ENCODE measurements at regions not wholly inside any gene's neighbourhood (a gene's known extent, or its start where the extent isn't known, plus 50 kb on each side); places are given as distances from the start of the nearest gene placed in this dataset.

DNA sequence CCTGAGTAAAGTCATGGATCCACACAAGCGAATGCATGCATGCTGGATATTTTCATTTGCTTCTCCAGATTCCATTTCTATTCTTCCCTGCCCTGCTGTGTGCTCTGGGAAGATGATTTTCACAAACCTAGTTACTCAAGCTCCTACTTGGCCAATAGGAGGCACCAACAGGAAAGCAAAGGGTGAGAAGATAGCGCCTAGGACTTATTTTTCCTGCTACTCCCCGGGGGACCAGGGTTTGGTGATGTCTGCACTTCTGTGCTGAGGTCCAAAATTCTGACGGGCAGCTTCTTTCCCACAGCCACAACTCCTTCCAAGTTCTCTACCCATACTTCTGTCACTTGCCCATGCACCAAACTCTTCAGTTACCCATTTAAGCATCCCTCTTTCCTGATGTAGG lies 509.3 kb upstream of the TENM4 start:
- TF ChIP-seq HOXA3 (CRISPR knock-in tag; IDR thresholded peaks at IDR 0.05) = no peak
- TF ChIP-seq ZNF768 (CRISPR knock-in tag; IDR thresholded peaks at IDR 0.05) = no peak
- TF ChIP-seq ZSCAN31 (CRISPR knock-in tag; IDR thresholded peaks at IDR 0.05; ENCODE audit: low read depth) = no peak
- TF ChIP-seq ZNF510 (CRISPR knock-in tag; IDR thresholded peaks at IDR 0.05; ENCODE audit: low read depth) = no peak
- TF ChIP-seq KLF12 (CRISPR knock-in tag; IDR thresholded peaks at IDR 0.05; ENCODE audit: borderline replicate concordance) = no peak
- no peak for TF ChIP-seq NFATC3 (CRISPR knock-in tag; IDR thresholded peaks at IDR 0.05)
- Histone ChIP-seq H3K9ac (ENCODE audit: insufficient read depth, low read depth, low read length) (no peak overlapping the region), H3K27ac (ENCODE audit: extremely low read length, insufficient read depth, low read length) (no peak overlapping the region), H3K4me3 (replicated peaks in 1 of 3; ENCODE audit: insufficient read depth in 1 of 3, low read depth in 2 of 3, low read length in 3 of 3) (no peak overlapping the region), H2AFZ (ENCODE audit: low read length) (no peak overlapping the region), H3K27me3 (ENCODE audit: control insufficient read depth in 1 of 2, insufficient read depth in 2 of 2, low read length in 2 of 2) (no peaks in the 10 kb centered on the region), H3K36me3 (replicated peaks in 1 of 2; ENCODE audit: control insufficient read depth in 1 of 2, insufficient read depth in 2 of 2, low read length in 2 of 2) (no peaks in the 10 kb centered on the region), H4K20me1 (ENCODE audit: insufficient read depth, low read length) (no peaks in the 10 kb centered on the region), H3K4me2 (ENCODE audit: low read depth, low read length) (no peak overlapping the region), H3K9me3 (ENCODE audit: low read length) (no peaks in the 10 kb centered on the region), H3K79me2 (ENCODE audit: insufficient read depth, low read length) (no peaks in the 10 kb centered on the region), H3K4me1 (ENCODE audit: insufficient read depth, low read length) (no peaks in the 10 kb centered on the region)
- ChIA-PET POLR2A (no interaction called here), CTCF (ENCODE audit: low intra/inter-chr PET ratio, low total read pairs) (no interaction called here)
- in situ Hi-C loops (cut with HindIII; ENCODE audit: extremely low pct_ligation_motif_present, low pct_unique_long_range_greater_than_20kb) (no loop called here), intact Hi-C loops (cut with micrococcal nuclease; ENCODE audit: unreplicated experiment) (no loop called here)
- FAIRE-seq (no peak), DNase-seq (ENCODE audit: low spot score) (no peak), ATAC-seq (no peak)
- WGBS (ENCODE audit: low lambda C conversion rate) = 7% methylated on average over 4 of the region's 4 CpGs
- no TSS peak for BruUV-seq (replicated peaks)

DNA sequence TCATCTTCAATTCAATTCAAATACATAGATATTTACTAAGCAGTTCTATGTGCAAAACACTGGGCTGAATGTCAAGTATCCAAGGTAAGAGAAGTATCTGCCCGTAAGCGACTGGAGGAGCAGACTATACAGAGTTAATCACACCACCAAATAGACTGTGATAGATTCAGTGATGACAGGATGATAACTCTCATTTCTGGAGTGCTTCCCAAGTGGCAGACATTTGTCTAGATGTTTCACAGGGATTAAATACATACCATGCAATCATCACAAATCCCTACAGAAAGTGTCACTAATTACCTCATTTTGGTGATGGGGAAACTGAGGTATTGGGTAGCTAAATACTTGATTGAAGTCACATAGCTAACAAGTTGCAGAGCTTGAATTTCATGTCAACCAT lies 508.7 kb upstream of the TENM4 start:
- Histone ChIP-seq H3K27me3 (ENCODE audit: control insufficient read depth in 1 of 2, insufficient read depth in 2 of 2, low read length in 2 of 2) (no peaks in the 10 kb centered on the region), H3K36me3 (replicated peaks in 1 of 2; ENCODE audit: control insufficient read depth in 1 of 2, insufficient read depth in 2 of 2, low read length in 2 of 2) (no peaks in the 10 kb centered on the region), H3K79me2 (ENCODE audit: insufficient read depth, low read length) (no peaks in the 10 kb centered on the region), H3K4me2 (ENCODE audit: low read depth, low read length) (no peak overlapping the region), H4K20me1 (ENCODE audit: insufficient read depth, low read length) (no peaks in the 10 kb centered on the region), H3K27ac (ENCODE audit: extremely low read length, insufficient read depth, low read length) (no peak overlapping the region), H3K4me3 (replicated peaks in 1 of 3; ENCODE audit: insufficient read depth in 1 of 3, low read depth in 2 of 3, low read length in 3 of 3) (no peak overlapping the region), H3K9ac (ENCODE audit: insufficient read depth, low read depth, low read length) (no peak overlapping the region), H2AFZ (ENCODE audit: low read length) (no peak overlapping the region), H3K9me3 (ENCODE audit: low read length) (no peaks in the 10 kb centered on the region), H3K4me1 (ENCODE audit: insufficient read depth, low read length) (no peaks in the 10 kb centered on the region)
- WGBS (ENCODE audit: low lambda C conversion rate) = 0% methylated on average over 2 of the region's 2 CpGs
- FAIRE-seq (no peak), DNase-seq (ENCODE audit: low spot score) (no peak), ATAC-seq (no peak)
- in situ Hi-C loops (cut with HindIII; ENCODE audit: extremely low pct_ligation_motif_present, low pct_unique_long_range_greater_than_20kb) (no loop called here), intact Hi-C loops (cut with micrococcal nuclease; ENCODE audit: unreplicated experiment) (no loop called here)
- ChIA-PET POLR2A (no interaction called here), CTCF (ENCODE audit: low intra/inter-chr PET ratio, low total read pairs) (no interaction called here)
- TF ChIP-seq ZNF101 (CRISPR knock-in tag; IDR thresholded peaks at IDR 0.05; ENCODE audit: borderline replicate concordance, low read depth) (no peak), NFIC (IDR thresholded peaks at IDR 0.05; ENCODE audit: low read length) (no peak), ZMAT3 (CRISPR knock-in tag; conservative IDR thresholded peaks at IDR 0.05) (no peak), ZNF790 (CRISPR knock-in tag; IDR thresholded peaks at IDR 0.05; ENCODE audit: borderline replicate concordance) (no peak), NBN (conservative IDR thresholded peaks at IDR 0.05) (no peak), STAT5B (CRISPR knock-in tag; IDR thresholded peaks at IDR 0.05) (no peak), ZFP90 (CRISPR knock-in tag; IDR thresholded peaks at IDR 0.05; ENCODE audit: borderline replicate concordance) (no peak), SIX1 (CRISPR knock-in tag; IDR thresholded peaks at IDR 0.05; ENCODE audit: borderline replicate concordance) (no peak), SRSF1 (optimal IDR thresholded peaks at IDR 0.05; ENCODE audit: low read depth, low read length) (no peak)
- TF ChIP-seq, protein P1, sequence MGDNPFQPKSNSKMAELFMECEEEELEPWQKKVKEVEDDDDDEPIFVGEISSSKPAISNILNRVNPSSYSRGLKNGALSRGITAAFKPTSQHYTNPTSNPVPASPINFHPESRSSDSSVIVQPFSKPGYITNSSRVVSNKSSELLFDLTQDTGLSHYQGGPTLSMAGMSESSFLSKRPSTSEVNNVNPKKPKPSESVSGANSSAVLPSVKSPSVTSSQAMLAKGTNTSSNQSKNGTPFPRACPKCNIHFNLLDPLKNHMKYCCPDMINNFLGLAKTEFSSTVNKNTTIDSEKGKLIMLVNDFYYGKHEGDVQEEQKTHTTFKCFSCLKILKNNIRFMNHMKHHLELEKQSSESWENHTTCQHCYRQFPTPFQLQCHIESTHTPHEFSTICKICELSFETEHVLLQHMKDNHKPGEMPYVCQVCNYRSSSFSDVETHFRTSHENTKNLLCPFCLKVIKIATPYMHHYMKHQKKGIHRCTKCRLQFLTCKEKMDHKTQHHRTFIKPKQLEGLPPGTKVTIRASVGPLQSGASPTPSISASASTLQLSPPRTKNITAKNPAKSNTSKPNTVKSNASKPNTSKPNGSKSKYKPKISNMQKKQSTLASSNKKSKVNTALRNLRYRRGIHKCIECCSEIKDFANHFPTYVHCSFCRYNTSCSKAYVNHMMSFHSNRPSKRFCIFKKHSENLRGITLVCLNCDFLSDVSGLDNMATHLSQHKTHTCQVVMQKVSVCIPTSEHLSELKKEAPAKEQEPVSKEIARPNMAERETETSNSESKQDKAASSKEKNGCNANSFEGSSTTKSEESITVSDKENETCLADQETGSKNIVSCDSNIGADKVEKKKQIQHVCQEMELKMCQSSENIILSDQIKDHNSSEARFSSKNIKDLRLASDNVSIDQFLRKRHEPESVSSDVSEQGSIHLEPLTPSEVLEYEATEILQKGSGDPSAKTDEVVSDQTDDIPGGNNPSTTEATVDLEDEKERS (CRISPR knock-in tag; IDR thresholded peaks at IDR 0.05) = no peak
- no TSS peak for BruUV-seq (replicated peaks)
